Tibial artery (tissue), 4 donors: ENCODE measurements at regions not wholly inside any gene's neighbourhood (a gene's known extent, or its start where the extent isn't known, plus 50 kb on each side); places are given as distances from the start of the nearest gene placed in this dataset.

Source experiments
- DNase-seq, 2 donors: peaks; one replicate each; pipeline ENCODE4 v3.0.0-alpha.2; 2019
- H3K27ac ChIP-seq, 2 donors: fragments of 200-600 bp; sonication (generic) in 1 of 2; 1 replicate in 1 of 2; 2 replicates in 1 of 2; pipeline ENCODE4 v1.5.1; 2018 to 2019; ENCODE audit warnings: mild to moderate bottlenecking in 1 of 2
- H3K27me3 ChIP-seq, 2 donors: fragments of 200-600 bp; sonication (generic) in 1 of 2; one replicate each; pipeline versions ENCODE4 v1.5.1 to v1.6.0; 2016 to 2019
- H3K36me3 ChIP-seq, 3 donors: fragments of 200-600 bp; sonication (generic) in 2 of 3; one replicate each; pipeline ENCODE4 v1.5.1; 2016 to 2019; ENCODE audit warnings: mild to moderate bottlenecking in 2 of 3
- H3K4me1 ChIP-seq, 4 donors: fragments of 200-600 bp; sonication (generic) in 2 of 4; 1 replicate in 3 of 4; 2 replicates in 1 of 4; pipeline ENCODE4 v1.5.1; 2016 to 2019
- H3K4me3 ChIP-seq, 2 donors: fragments of 200-600 bp; sonication (generic) in 1 of 2; 1 replicate in 1 of 2; 2 replicates in 1 of 2; pipeline ENCODE4 v1.5.1; 2018 to 2019; ENCODE audit warnings: mild to moderate bottlenecking in 2 of 2
- H3K9me3 ChIP-seq, 3 donors: fragments of 200-600 bp; sonication (generic) in 1 of 3; one replicate each; pipeline ENCODE4 v1.5.1; 2016 to 2019
- CTCF ChIP-seq, 2 experiments: fragments of 200-600 bp in 1 of 2; fragments of 450-650 bp in 1 of 2; IDR thresholded peaks; one replicate each; pipeline ENCODE4 v1.5.1; 2017 to 2019; ENCODE audit warnings: antibody characterized with exemption in 2 of 2, mild to moderate bottlenecking in 1 of 2, moderate library complexity in 1 of 2
- intact Hi-C: fragments of 100-400 bp; cut with DNase I; formaldehyde crosslinking; loops from one replicate; pipeline ENCODE4 v1.15.0; 2023; ENCODE audit warnings: low total_unique reads

GRCh38 chr3:109597444-109597843, 260.1 kb upstream of the DPPA4 start:
- intact Hi-C loops: no loop called here
- no peak overlapping the region for H3K27ac ChIP-seq
- H3K4me1 ChIP-seq: no peaks in the 10 kb centered on the region
- H3K9me3 ChIP-seq: no peaks in the 10 kb centered on the region
- DNase-seq: no peak
- no peak for TF ChIP-seq CTCF (IDR thresholded peaks at IDR 0.05)
- no peak overlapping the region for H3K4me3 ChIP-seq
- no peaks in the 10 kb centered on the region for H3K36me3 ChIP-seq
- no peaks in the 10 kb centered on the region for H3K27me3 ChIP-seq

GRCh38 chr3:109607897-109608296, 270.6 kb upstream of the DPPA4 start:
- H3K4me3 ChIP-seq: no peak overlapping the region
- H3K27me3 ChIP-seq: no peaks in the 10 kb centered on the region
- intact Hi-C loops: no loop called here
- no peak for DNase-seq
- no peak for TF ChIP-seq CTCF (IDR thresholded peaks at IDR 0.05)
- H3K27ac ChIP-seq: no peak overlapping the region
- no peaks in the 10 kb centered on the region for H3K9me3 ChIP-seq
- no peaks in the 10 kb centered on the region for H3K36me3 ChIP-seq
- no peaks in the 10 kb centered on the region for H3K4me1 ChIP-seq

GRCh38 chr3:109608574-109608973, 271.2 kb upstream of the DPPA4 start:
- intact Hi-C loops: no loop called here
- no peaks in the 10 kb centered on the region for H3K36me3 ChIP-seq
- TF ChIP-seq CTCF (IDR thresholded peaks at IDR 0.05): no peak
- no peaks in the 10 kb centered on the region for H3K9me3 ChIP-seq
- DNase-seq: no peak
- no peaks in the 10 kb centered on the region for H3K27me3 ChIP-seq
- H3K4me1 ChIP-seq: no peaks in the 10 kb centered on the region
- no peak overlapping the region for H3K4me3 ChIP-seq
- no peak overlapping the region for H3K27ac ChIP-seq

GRCh38 chr3:109618766-109619378, 281.5 kb upstream of the DPPA4 start:
- TF ChIP-seq CTCF (IDR thresholded peaks at IDR 0.05): no peak
- Histone ChIP-seq H3K4me1 (no peaks in the 10 kb centered on the region), H3K4me3 (no peak overlapping the region), H3K36me3 (no peaks in the 10 kb centered on the region), H3K9me3 (no peaks in the 10 kb centered on the region), H3K27me3 (no peaks in the 10 kb centered on the region), H3K27ac (no peak overlapping the region)
- intact Hi-C loops: no loop called here
- DNase-seq: no peak

- Histone ChIP-seq H3K4me3 (no peak overlapping the region), H3K36me3 (no peaks in the 10 kb centered on the region), H3K27ac (no peak overlapping the region), H3K9me3 (no peaks in the 10 kb centered on the region), H3K4me1 (no peaks in the 10 kb centered on the region), H3K27me3 (no peaks in the 10 kb centered on the region)
- intact Hi-C loops: no loop called here
- DNase-seq: no peak
- no peak for TF ChIP-seq CTCF (IDR thresholded peaks at IDR 0.05)
These were observed 294.6 kb upstream of the DPPA4 start for GRCh38 chr3:109631897-109632296.

- Histone ChIP-seq H3K9me3 (no peaks in the 10 kb centered on the region), H3K27me3 (no peaks in the 10 kb centered on the region), H3K36me3 (no peaks in the 10 kb centered on the region), H3K4me1 (no peaks in the 10 kb centered on the region), H3K4me3 (no peak overlapping the region), H3K27ac (no peak overlapping the region)
- no peak for DNase-seq
- intact Hi-C loops: no loop called here
- TF ChIP-seq CTCF (IDR thresholded peaks at IDR 0.05): no peak
These were observed 302.9 kb upstream of the DPPA4 start for GRCh38 chr3:109640146-109640652.
